ENCODE measurements at regions not wholly inside any gene's neighbourhood (a gene's known extent, or its start where the extent isn't known, plus 50 kb on each side); places are given as distances from the start of the nearest gene placed in this dataset.
A peak's percentile ranks its signal among the peaks of the same experiment; 100 is the strongest.

GRCh38 chr11:95684701-95685100, 104.9 kb downstream of the FAM76B start:
- no peaks in the 10 kb centered on the region for H3K27me3 ChIP-seq
- no peak for TF ChIP-seq CTCF (IDR thresholded peaks at IDR 0.05)
- no peak for TF ChIP-seq POLR2A (IDR thresholded peaks at IDR 0.05)
- intact Hi-C loops (cut with DNase I), result no loop called here
- H3K4me1 ChIP-seq, result peaks cover 12 to 13% of the 10 kb centered on the region in 2 donors
- no peaks in the 10 kb centered on the region for H3K36me3 ChIP-seq
- no peak overlapping the region for H3K4me3 ChIP-seq (replicated peaks in 1 of 3)
- no peaks in the 10 kb centered on the region for H3K9me3 ChIP-seq
- no peak for DNase-seq
- H3K27ac ChIP-seq, result no peak overlapping the region
- 91 to 99% methylated on average over 2 of the region's 2 CpGs for WGBS, 2 donors

- intact Hi-C loops (cut with DNase I), result no loop called here
- DNase-seq, result no peak
- Histone ChIP-seq H3K4me1 (peaks cover 12 to 13% of the 10 kb centered on the region in 2 donors), H3K27ac (no peak overlapping the region), H3K9me3 (no peaks in the 10 kb centered on the region), H3K4me3 (replicated peaks in 1 of 3) (no peak overlapping the region), H3K27me3 (no peaks in the 10 kb centered on the region), H3K36me3 (no peaks in the 10 kb centered on the region)
- TF ChIP-seq CTCF (IDR thresholded peaks at IDR 0.05), result no peak
- TF ChIP-seq POLR2A (IDR thresholded peaks at IDR 0.05), result no peak
- WGBS, 2 donors, result 96 to 97% methylated on average over 1 of the region's 1 CpG
Measured at GRCh38 chr11:95684170-95684569, 105.4 kb downstream of the FAM76B start.

GRCh38 chr11:95682552-95682951, 107.0 kb downstream of the FAM76B start:
- Histone ChIP-seq H3K27ac (peak overlapping the region in 1 of 3 donors; percentile 59), H3K4me1 (peaks cover 12 to 13% of the 10 kb centered on the region in 2 donors), H3K36me3 (no peaks in the 10 kb centered on the region), H3K9me3 (no peaks in the 10 kb centered on the region), H3K4me3 (replicated peaks in 1 of 3) (no peak overlapping the region), H3K27me3 (no peaks in the 10 kb centered on the region)
- no peak for DNase-seq
- intact Hi-C loops (cut with DNase I), result no loop called here
- TF ChIP-seq CTCF (IDR thresholded peaks at IDR 0.05) (no peak), POLR2A (IDR thresholded peaks at IDR 0.05) (no peak)
- WGBS, 2 donors, result 72 to 78% methylated on average over 2 of the region's 2 CpGs

GRCh38 chr11:95680169-95680929, 109.2 kb downstream of the FAM76B start:
- H3K27ac ChIP-seq, result peak overlapping the region in 1 of 3 donors; percentile 11
- no peaks in the 10 kb centered on the region for H3K27me3 ChIP-seq
- 67 to 69% methylated on average over 3 of the region's 3 CpGs for WGBS, 2 donors
- no peaks in the 10 kb centered on the region for H3K9me3 ChIP-seq
- H3K36me3 ChIP-seq, result no peaks in the 10 kb centered on the region
- H3K4me1 ChIP-seq, result peaks cover 12 to 13% of the 10 kb centered on the region in 2 donors
- no peak for DNase-seq
- intact Hi-C loops (cut with DNase I), result no loop called here
- H3K4me3 ChIP-seq (replicated peaks in 1 of 3), result no peak overlapping the region
- no peak for TF ChIP-seq CTCF (IDR thresholded peaks at IDR 0.05)
- TF ChIP-seq POLR2A (IDR thresholded peaks at IDR 0.05), result no peak

- Histone ChIP-seq H3K36me3 (no peaks in the 10 kb centered on the region), H3K4me3 (replicated peaks in 1 of 3) (no peak overlapping the region), H3K27me3 (no peaks in the 10 kb centered on the region), H3K9me3 (no peaks in the 10 kb centered on the region), H3K4me1 (peaks cover 12 to 13% of the 10 kb centered on the region in 2 donors), H3K27ac (no peak overlapping the region)
- no peak for DNase-seq
- WGBS, 2 donors, result 99% methylated on average over 4 of the region's 4 CpGs
- TF ChIP-seq POLR2A (IDR thresholded peaks at IDR 0.05) (no peak), CTCF (IDR thresholded peaks at IDR 0.05) (no peak)
- intact Hi-C loops (cut with DNase I), result no loop called here
Measured at GRCh38 chr11:95678988-95679387, 110.6 kb downstream of the FAM76B start.
